HCT116 (cell line): ENCODE measurements at regions not wholly inside any gene's neighbourhood (a gene's known extent, or its start where the extent isn't known, plus 50 kb on each side); places are given as distances from the start of the nearest gene placed in this dataset.

Experiments
- CTCF ChIP-seq, 3 experiments: fragments of 200-600 bp in 1 of 3; sonication (generic) in 1 of 3; IDR thresholded peaks in 2 of 3; conservative IDR thresholded peaks in 1 of 3; 2 replicates each; pipeline ENCODE4 v1.5.1; 2012 to 2017; ENCODE audit warnings: low read depth in 2 of 3, low read length in 2 of 3, antibody characterized with exemption in 1 of 3, borderline replicate concordance in 1 of 3, control low read depth in 1 of 3, mild to moderate bottlenecking in 1 of 3, mixed read lengths in 1 of 3, mixed run types in 1 of 3, moderate library complexity in 1 of 3; ENCODE audit not compliant: insufficient read depth in 1 of 3
- POLR2A ChIP-seq: IDR thresholded peaks from 2 replicates; pipeline ENCODE4 v1.7.0; 2011; ENCODE audit warnings: borderline replicate concordance; ENCODE audit not compliant: insufficient read depth, insufficient read length; ENCODE audit errors: extremely low read depth
- ZBTB33 ChIP-seq: IDR thresholded peaks from 2 replicates; pipeline ENCODE4 v1.6.1; 2011; ENCODE audit warnings: mild to moderate bottlenecking, low read length, moderate library complexity; ENCODE audit not compliant: insufficient replicate concordance; ENCODE audit errors: extremely low read depth

- no peak for TF ChIP-seq CTCF (IDR thresholded peaks at IDR 0.05 in 2 of 3, conservative IDR thresholded peaks at IDR 0.05 in 1 of 3; ENCODE audit: borderline replicate concordance in 1 of 3, insufficient read depth in 1 of 3, low read depth in 2 of 3, low read length in 2 of 3)
- no peak for TF ChIP-seq ZBTB33
- no peak for TF ChIP-seq POLR2A
These were observed 214.8 kb downstream of the MC4R start for GRCh38 chr18:60157810-60158209.
